Left lung (tissue), 4 donors: ENCODE measurements at regions not wholly inside any gene's neighbourhood (a gene's known extent, or its start where the extent isn't known, plus 50 kb on each side); places are given as distances from the start of the nearest gene placed in this dataset.

Experiments
- ATAC-seq: fragments of 200-7000 bp; cut with Tn5 transposase; one replicate; pipeline ENCODE4 v1.9.1; 2020; ENCODE audit warnings: moderate library complexity
- DNase-seq, 4 donors: peaks; one replicate each; pipeline ENCODE4 v3.0.0-alpha.2; 2013 to 2020
- H3K27ac ChIP-seq, 2 donors: fragments of 200-600 bp; sonication (generic) in 1 of 2; one replicate each; pipeline versions ENCODE4 v1.5.0 to v1.8.0; 2020 to 2021
- H3K27me3 ChIP-seq, 2 donors: fragments of 200-600 bp; sonication (generic) in 1 of 2; one replicate each; pipeline versions ENCODE4 v1.5.0 to v1.8.0; 2020 to 2021
- H3K36me3 ChIP-seq, 2 donors: fragments of 200-600 bp; sonication (generic) in 1 of 2; one replicate each; pipeline versions ENCODE4 v1.5.0 to v1.8.0; 2020 to 2021
- H3K4me1 ChIP-seq, 2 donors: fragments of 200-600 bp; one replicate each; pipeline ENCODE4 v1.8.0; 2021
- H3K4me3 ChIP-seq, 2 donors: fragments of 200-600 bp; sonication (generic) in 1 of 2; one replicate each; pipeline versions ENCODE4 v1.5.0 to v1.8.0; 2020 to 2021; ENCODE audit warnings: mild to moderate bottlenecking in 1 of 2
- H3K9me3 ChIP-seq, 2 donors: fragments of 200-600 bp; sonication (generic) in 1 of 2; one replicate each; pipeline versions ENCODE4 v1.5.0 to v1.8.0; 2020 to 2021
- CTCF ChIP-seq, 2 donors: fragments of 200-600 bp; sonication (generic) in 1 of 2; IDR thresholded peaks; one replicate each; pipeline versions ENCODE4 v1.5.0 to v1.8.0; 2021; ENCODE audit warnings: antibody characterized with exemption in 2 of 2
- intact Hi-C, 2 donors: fragments of 100-400 bp; cut with DNase I; formaldehyde crosslinking; loops; one replicate each; pipeline versions ENCODE4 v1.11.2 to v1.14.2; 2022
- donor health status: DM: no; HTN: yes; CAD: no.
- donor health status: DM: no; HTN: no; CAD: no.

- intact Hi-C loops = no loop called here
- H3K9me3 ChIP-seq = peaks cover 0 to 64% of the 10 kb centered on the region in 2 donors
- no peaks in the 10 kb centered on the region for H3K36me3 ChIP-seq
- H3K4me1 ChIP-seq = no peaks in the 10 kb centered on the region
- ATAC-seq (no peak), DNase-seq (peak in 1 of 4 donors; percentile 18)
- no peak overlapping the region for H3K27ac ChIP-seq
- no peak for TF ChIP-seq CTCF (IDR thresholded peaks at IDR 0.05)
- no peak overlapping the region for H3K4me3 ChIP-seq
- H3K27me3 ChIP-seq = no peaks in the 10 kb centered on the region
Measured at GRCh38 chr12:86627001-86627400, 370.8 kb upstream of the MGAT4C start.

- H3K9me3 ChIP-seq = peaks cover 0 to 48% of the 10 kb centered on the region in 2 donors
- H3K27me3 ChIP-seq = no peaks in the 10 kb centered on the region
- no peaks in the 10 kb centered on the region for H3K36me3 ChIP-seq
- TF ChIP-seq CTCF (IDR thresholded peaks at IDR 0.05) = no peak
- no peak overlapping the region for H3K4me3 ChIP-seq
- ATAC-seq (no peak), DNase-seq (no peak)
- H3K27ac ChIP-seq = no peak overlapping the region
- H3K4me1 ChIP-seq = no peaks in the 10 kb centered on the region
- intact Hi-C loops = no loop called here
Measured at GRCh38 chr12:86623267-86623666, 367.1 kb upstream of the MGAT4C start.

GRCh38 chr12:86621957-86622356, 365.8 kb upstream of the MGAT4C start:
- ATAC-seq = no peak
- Histone ChIP-seq H3K4me3 (no peak overlapping the region), H3K27ac (no peak overlapping the region), H3K36me3 (no peaks in the 10 kb centered on the region), H3K9me3 (peaks cover 0 to 41% of the 10 kb centered on the region in 2 donors), H3K27me3 (no peaks in the 10 kb centered on the region), H3K4me1 (no peaks in the 10 kb centered on the region)
- intact Hi-C loops = no loop called here
- DNase-seq = no peak
- no peak for TF ChIP-seq CTCF (IDR thresholded peaks at IDR 0.05)

GRCh38 chr12:86613311-86613710, 357.1 kb upstream of the MGAT4C start:
- ATAC-seq (no peak), DNase-seq (peak in 1 of 4 donors; percentile 19)
- H3K4me1 ChIP-seq = no peaks in the 10 kb centered on the region
- H3K27ac ChIP-seq = no peak overlapping the region
- no peaks in the 10 kb centered on the region for H3K36me3 ChIP-seq
- H3K4me3 ChIP-seq = no peak overlapping the region
- no peaks in the 10 kb centered on the region for H3K9me3 ChIP-seq
- no peak for TF ChIP-seq CTCF (IDR thresholded peaks at IDR 0.05)
- intact Hi-C loops = no loop called here
- H3K27me3 ChIP-seq = no peaks in the 10 kb centered on the region

- Histone ChIP-seq H3K27ac (no peak overlapping the region), H3K9me3 (no peaks in the 10 kb centered on the region), H3K4me3 (no peak overlapping the region), H3K36me3 (no peaks in the 10 kb centered on the region), H3K27me3 (no peaks in the 10 kb centered on the region), H3K4me1 (no peaks in the 10 kb centered on the region)
- ATAC-seq = no peak
- intact Hi-C loops = no loop called here
- no peak for DNase-seq
- no peak for TF ChIP-seq CTCF (IDR thresholded peaks at IDR 0.05)
Measured at GRCh38 chr12:86608638-86609037, 352.4 kb upstream of the MGAT4C start.
